ENCODE measurements at regions not wholly inside any gene's neighbourhood (a gene's known extent, or its start where the extent isn't known, plus 50 kb on each side); places are given as distances from the start of the nearest gene placed in this dataset.

DNA sequence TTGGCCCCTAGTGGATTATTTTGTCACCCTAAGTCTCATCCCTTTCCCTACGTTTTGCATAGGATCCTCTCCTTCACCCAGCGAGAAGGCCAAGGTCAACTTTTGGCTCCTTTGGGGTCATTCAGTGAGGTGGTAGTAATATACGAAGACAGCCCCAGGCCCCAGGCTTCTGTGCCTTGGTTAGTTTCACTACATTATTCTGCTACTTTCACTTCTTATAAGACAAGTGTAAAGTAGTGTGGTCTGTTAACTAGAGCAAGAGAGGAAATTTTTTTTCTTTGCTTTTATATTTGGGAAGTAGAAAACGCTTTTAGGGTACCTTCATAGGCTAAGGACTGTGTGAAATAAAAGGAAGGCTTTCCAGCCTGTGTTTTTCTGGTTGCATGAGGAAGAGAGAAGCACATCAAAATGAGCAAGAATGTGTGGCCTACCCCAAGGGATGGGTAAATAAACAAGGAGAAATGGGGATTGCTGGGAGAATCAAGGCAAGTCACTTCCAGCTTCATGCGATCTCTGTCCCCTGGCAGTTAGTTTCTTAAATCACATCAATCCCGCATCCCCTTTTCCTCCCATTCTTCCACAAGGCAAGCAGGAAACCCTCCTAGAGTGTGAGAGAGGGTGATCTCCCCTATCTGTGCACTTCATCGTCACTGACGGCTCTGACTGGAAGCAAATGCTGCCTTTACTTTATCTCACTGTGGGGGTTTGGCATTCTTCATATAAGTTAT is 677.0 kb upstream of the WWC1 start:
- TF ChIP-seq CTCF (IDR thresholded peaks at IDR 0.05; ENCODE audit: insufficient read depth, low read length, poor library complexity, severe bottlenecking) = no peak
- TF ChIP-seq EZH2phosphoT487 (conservative IDR thresholded peaks at IDR 0.05; ENCODE audit: low read length) = no peak

Measured in SU-DHL-6 (cell line).